Activated gamma-delta T cell (primary cell): ENCODE measurements at regions not wholly inside any gene's neighbourhood (a gene's known extent, or its start where the extent isn't known, plus 50 kb on each side); places are given as distances from the start of the nearest gene placed in this dataset.
"Not testable (repeated sequence)": the region's sequence is repeated elsewhere in the genome, so short reads cannot be mapped to it uniquely, and the experiment has no call there.

Source experiments
- DNase-seq: peaks from one replicate; lab custom pipeline; 2025; lab: John Stamatoyannopoulos, UW

GRCh38 chr7:98728555-98728954 lies 111.5 kb downstream of the NPTX2 start:
- no peak for DNase-seq

- no peak for DNase-seq
These were observed 112.0 kb downstream of the NPTX2 start for GRCh38 chr7:98729121-98729520.

- DNase-seq: no peak
These were observed 113.2 kb downstream of the NPTX2 start for GRCh38 chr7:98730326-98730725.

GRCh38 chr7:98731651-98732050 lies 114.6 kb downstream of the NPTX2 start:
- DNase-seq: no peak

GRCh38 chr7:98733036-98733435 lies 116.0 kb downstream of the NPTX2 start:
- no peak for DNase-seq

- no peak for DNase-seq
These were observed 118.7 kb downstream of the NPTX2 start for GRCh38 chr7:98735801-98736200.

GRCh38 chr7:98736461-98736860 lies 119.4 kb downstream of the NPTX2 start:
- DNase-seq: not testable (repeated sequence)

GRCh38 chr7:98737176-98737575 lies 120.1 kb downstream of the NPTX2 start:
- no peak for DNase-seq

GRCh38 chr7:98740643-98741042 lies 123.6 kb downstream of the NPTX2 start:
- DNase-seq: no peak

GRCh38 chr7:98745722-98746318 lies 124.0 kb downstream of the TMEM130 start:
- peak; percentile 36 for DNase-seq

- DNase-seq: no peak
These were observed 121.7 kb downstream of the TMEM130 start for GRCh38 chr7:98748090-98748489.

GRCh38 chr7:98753176-98753575 lies 116.6 kb downstream of the TMEM130 start:
- DNase-seq: no peak

GRCh38 chr7:98753989-98754479 lies 115.8 kb downstream of the TMEM130 start:
- DNase-seq: no peak

GRCh38 chr7:98755138-98755898 lies 114.5 kb downstream of the TMEM130 start:
- no peak for DNase-seq

GRCh38 chr7:98758157-98758556 lies 111.7 kb downstream of the TMEM130 start:
- DNase-seq: no peak

GRCh38 chr7:98760201-98760651 lies 109.6 kb downstream of the TMEM130 start:
- DNase-seq: no peak

GRCh38 chr7:98761225-98761624 lies 108.6 kb downstream of the TMEM130 start:
- DNase-seq: no peak

GRCh38 chr7:98762620-98763019 lies 107.2 kb downstream of the TMEM130 start:
- no peak for DNase-seq

GRCh38 chr7:98763441-98763840 lies 106.4 kb downstream of the TMEM130 start:
- DNase-seq: no peak

- DNase-seq: no peak
These were observed 104.9 kb downstream of the TMEM130 start for GRCh38 chr7:98764946-98765345.

GRCh38 chr7:98770085-98770484 lies 99.7 kb downstream of the TMEM130 start:
- DNase-seq: not testable (repeated sequence)

GRCh38 chr7:98771519-98771918 lies 98.3 kb downstream of the TMEM130 start:
- no peak for DNase-seq

- no peak for DNase-seq
These were observed 97.7 kb downstream of the TMEM130 start for GRCh38 chr7:98771941-98772603.
